ENCODE measurements at regions not wholly inside any gene's neighbourhood (a gene's known extent, or its start where the extent isn't known, plus 50 kb on each side); places are given as distances from the start of the nearest gene placed in this dataset.
"Not testable (repeated sequence)": the region's sequence is repeated elsewhere in the genome, so short reads cannot be mapped to it uniquely, and the experiment has no call there.

DNA sequence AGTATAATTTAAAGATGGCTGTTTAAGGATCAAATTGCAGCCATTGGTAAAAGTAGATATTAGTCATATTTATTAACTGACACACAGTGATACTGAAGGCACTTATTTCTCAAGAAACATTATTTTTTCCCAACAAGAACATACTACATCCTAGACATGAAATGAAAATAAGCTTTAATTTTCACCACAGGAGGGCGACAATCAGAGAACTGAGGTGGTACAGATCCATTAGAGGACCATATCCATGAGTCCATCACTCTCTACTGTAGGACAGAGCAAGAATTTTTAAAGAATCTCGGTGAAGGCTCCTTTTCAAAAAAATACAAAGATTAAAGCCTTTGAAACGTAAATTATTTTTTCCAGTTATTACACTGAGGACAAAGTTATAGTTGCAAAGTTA lies 2897.0 kb upstream of the OR11H1 start:
- H3K27ac ChIP-seq (ENCODE audit: low read depth in 2 of 2, low read length in 1 of 2); H3K9ac ChIP-seq; H3F3A ChIP-seq (replicated peaks; ENCODE audit: insufficient read depth); H3K4me3 ChIP-seq (ENCODE audit: low read depth in 2 of 2, low read length in 1 of 2); H3K9me2 ChIP-seq; H3K4me2 ChIP-seq; H3K79me2 ChIP-seq (ENCODE audit: insufficient read depth); H4K20me1 ChIP-seq (ENCODE audit: insufficient read depth); H3K27me3 ChIP-seq (ENCODE audit: insufficient read depth); H3K4me1 ChIP-seq (ENCODE audit: control insufficient read depth in 1 of 2, insufficient read depth in 2 of 2, low read depth in 1 of 2, low read length in 1 of 2); H3K9me3 ChIP-seq; H2AFZ ChIP-seq (ENCODE audit: low read depth); DNase-seq; CTCF ChIA-PET; POLR2A ChIA-PET: not testable (repeated sequence)
- WGBS (ENCODE audit: low lambda C conversion rate): 35% methylated on average over 3 of the region's 3 CpGs
- TF ChIP-seq, protein P1, sequence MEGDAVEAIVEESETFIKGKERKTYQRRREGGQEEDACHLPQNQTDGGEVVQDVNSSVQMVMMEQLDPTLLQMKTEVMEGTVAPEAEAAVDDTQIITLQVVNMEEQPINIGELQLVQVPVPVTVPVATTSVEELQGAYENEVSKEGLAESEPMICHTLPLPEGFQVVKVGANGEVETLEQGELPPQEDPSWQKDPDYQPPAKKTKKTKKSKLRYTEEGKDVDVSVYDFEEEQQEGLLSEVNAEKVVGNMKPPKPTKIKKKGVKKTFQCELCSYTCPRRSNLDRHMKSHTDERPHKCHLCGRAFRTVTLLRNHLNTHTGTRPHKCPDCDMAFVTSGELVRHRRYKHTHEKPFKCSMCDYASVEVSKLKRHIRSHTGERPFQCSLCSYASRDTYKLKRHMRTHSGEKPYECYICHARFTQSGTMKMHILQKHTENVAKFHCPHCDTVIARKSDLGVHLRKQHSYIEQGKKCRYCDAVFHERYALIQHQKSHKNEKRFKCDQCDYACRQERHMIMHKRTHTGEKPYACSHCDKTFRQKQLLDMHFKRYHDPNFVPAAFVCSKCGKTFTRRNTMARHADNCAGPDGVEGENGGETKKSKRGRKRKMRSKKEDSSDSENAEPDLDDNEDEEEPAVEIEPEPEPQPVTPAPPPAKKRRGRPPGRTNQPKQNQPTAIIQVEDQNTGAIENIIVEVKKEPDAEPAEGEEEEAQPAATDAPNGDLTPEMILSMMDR (IDR thresholded peaks at IDR 0.05): peak; percentile 56
- H3K36me3 ChIP-seq (replicated peaks in 1 of 2; ENCODE audit: control insufficient read depth in 1 of 2, insufficient read depth in 2 of 2, low read length in 1 of 2): peaks cover 0 to 16% of the 10 kb centered on the region in 2 experiments

DNA sequence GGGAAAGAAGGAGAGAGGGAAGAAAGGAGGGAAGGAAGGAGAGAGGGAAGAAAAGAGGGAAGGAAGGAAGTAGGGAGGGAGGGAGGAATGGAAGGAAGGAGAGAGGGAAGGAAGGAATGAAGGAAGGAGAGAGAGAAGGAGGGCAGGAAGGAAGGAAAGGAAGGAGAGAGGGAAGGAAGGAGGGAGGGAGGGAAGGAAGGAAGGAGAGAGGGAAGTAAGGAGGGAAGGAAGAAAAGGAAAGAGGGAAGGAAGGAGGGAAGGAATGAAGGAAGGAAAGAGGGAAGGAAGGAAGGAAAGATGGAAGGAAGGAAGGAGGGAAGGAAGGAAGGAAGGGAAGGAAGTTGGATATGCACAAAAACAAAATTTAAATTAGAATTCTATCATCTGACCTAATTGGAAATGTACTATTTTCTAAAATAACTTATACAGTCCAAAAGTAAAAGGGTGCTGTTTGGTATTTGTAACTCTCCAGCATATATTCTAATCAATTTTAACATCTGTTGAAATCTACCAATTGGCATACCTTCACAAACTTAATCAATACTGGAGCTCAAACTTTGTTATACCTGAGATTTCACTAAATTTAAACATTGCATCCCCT lies 2890.3 kb upstream of the OR11H1 start:
- H2AFZ ChIP-seq (ENCODE audit: low read depth); CTCF ChIA-PET; H3K36me3 ChIP-seq (replicated peaks in 1 of 2; ENCODE audit: control insufficient read depth in 1 of 2, insufficient read depth in 2 of 2, low read length in 1 of 2); H3K9me2 ChIP-seq; H3K9ac ChIP-seq; DNase-seq; H3K4me2 ChIP-seq; H3K79me2 ChIP-seq (ENCODE audit: insufficient read depth); H3K4me1 ChIP-seq (ENCODE audit: control insufficient read depth in 1 of 2, insufficient read depth in 2 of 2, low read depth in 1 of 2, low read length in 1 of 2); H3F3A ChIP-seq (replicated peaks; ENCODE audit: insufficient read depth); H3K9me3 ChIP-seq; H3K27ac ChIP-seq (ENCODE audit: low read depth in 2 of 2, low read length in 1 of 2); H4K20me1 ChIP-seq (ENCODE audit: insufficient read depth); H3K27me3 ChIP-seq (ENCODE audit: insufficient read depth); POLR2A ChIA-PET; H3K4me3 ChIP-seq (ENCODE audit: low read depth in 2 of 2, low read length in 1 of 2): not testable (repeated sequence)

DNA sequence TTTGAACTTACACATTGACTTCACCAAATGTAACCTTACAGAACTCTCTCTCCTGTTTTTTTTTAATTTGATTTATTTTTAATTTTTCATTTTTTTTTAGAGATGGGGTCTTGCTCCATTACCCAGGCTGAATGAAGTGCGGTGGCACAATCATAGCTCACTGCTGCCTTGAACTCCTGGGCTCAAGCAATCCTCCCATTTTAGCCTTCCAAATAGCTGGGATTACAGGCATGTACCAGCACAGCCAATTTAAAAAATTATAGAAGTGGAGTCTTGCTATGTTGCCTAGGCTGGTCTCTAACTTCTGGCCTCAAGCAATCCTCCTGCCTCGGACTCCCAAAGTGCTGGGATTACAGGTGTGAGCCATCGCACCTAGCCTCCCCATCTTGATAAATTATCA lies 2889.7 kb upstream of the OR11H1 start:
- H3K9ac ChIP-seq; H3K36me3 ChIP-seq (replicated peaks in 1 of 2; ENCODE audit: control insufficient read depth in 1 of 2, insufficient read depth in 2 of 2, low read length in 1 of 2); H3K9me2 ChIP-seq; H3K4me1 ChIP-seq (ENCODE audit: control insufficient read depth in 1 of 2, insufficient read depth in 2 of 2, low read depth in 1 of 2, low read length in 1 of 2); H3K79me2 ChIP-seq (ENCODE audit: insufficient read depth); H3K27me3 ChIP-seq (ENCODE audit: insufficient read depth); H2AFZ ChIP-seq (ENCODE audit: low read depth); POLR2A ChIA-PET; DNase-seq; H4K20me1 ChIP-seq (ENCODE audit: insufficient read depth); H3F3A ChIP-seq (replicated peaks; ENCODE audit: insufficient read depth); H3K27ac ChIP-seq (ENCODE audit: low read depth in 2 of 2, low read length in 1 of 2); CTCF ChIA-PET; H3K4me3 ChIP-seq (ENCODE audit: low read depth in 2 of 2, low read length in 1 of 2); H3K9me3 ChIP-seq; H3K4me2 ChIP-seq: not testable (repeated sequence)
- 32% methylated on average over 3 of the region's 3 CpGs for WGBS (ENCODE audit: low lambda C conversion rate)
